Psoas muscle (tissue), 7 donors: ENCODE measurements at regions not wholly inside any gene's neighbourhood (a gene's known extent, or its start where the extent isn't known, plus 50 kb on each side); places are given as distances from the start of the nearest gene placed in this dataset.

Experiments used
- ATAC-seq, 4 donors: fragments of 200-7000 bp; cut with Tn5 transposase; one replicate each; pipeline ENCODE4 v1.9.1; 2020; ENCODE audit warnings: moderate library complexity in 3 of 4, mild to moderate bottlenecking in 2 of 4
- DNase-seq, 2 donors: peaks; one replicate each; pipeline ENCODE4 v3.0.0-alpha.2; 2020
- H3K27ac ChIP-seq: fragments of 200-600 bp; one replicate; pipeline ENCODE4 v1.8.0; 2022
- H3K27me3 ChIP-seq, 3 donors: fragments of 200-600 bp in 1 of 3; one replicate each; pipeline versions ENCODE4 v1.6.1 to v1.8.0; 2013 to 2022; ENCODE audit warnings: low read length in 2 of 3, mild to moderate bottlenecking in 2 of 3, moderate library complexity in 1 of 3; ENCODE audit not compliant: insufficient read depth in 3 of 3
- H3K36me3 ChIP-seq, 2 donors: fragments of 200-600 bp in 1 of 2; one replicate each; pipeline versions ENCODE4 v1.6.1 to v1.8.0; 2013 to 2022; ENCODE audit warnings: low read depth in 1 of 2, mild to moderate bottlenecking in 1 of 2, moderate library complexity in 1 of 2; ENCODE audit not compliant: insufficient read depth in 1 of 2
- H3K4me1 ChIP-seq: fragments of 200-600 bp; one replicate; pipeline ENCODE4 v1.8.0; 2022
- H3K4me3 ChIP-seq: fragments of 200-600 bp; one replicate; pipeline ENCODE4 v1.8.0; 2022; ENCODE audit warnings: mild to moderate bottlenecking
- H3K9me3 ChIP-seq: fragments of 200-600 bp; one replicate; pipeline ENCODE4 v1.8.0; 2022
- WGBS, 3 donors: extraction: QIAGEN DNeasy Blood & Tissue Kit; methylation state at CpG; one replicate each; pipeline versions ENCODE4 v1.1.6 to v1.1.7; 2013; 5-methylcytosine and 5-hydroxymethylcytosine counted together
- intact Hi-C, 2 donors: fragments of 100-400 bp; cut with DNase I; formaldehyde crosslinking; loops; one replicate each; pipeline versions ENCODE4 v1.11.0 to v1.14.2; 2022
- TF ChIP-seq, protein P1 (sequence below): fragments of 200-600 bp; IDR thresholded peaks from one replicate; pipeline ENCODE4 v1.8.0; 2022; ENCODE audit warnings: antibody characterized with exemption
- donor health status: healthy with polysubstance abuse.
- donor health status: DM: no; HTN: no; CAD: no; lungs with moderate emphysema.
- donor health status: Bipolar disorder and iron deficiency.
- donor health status: healthy.
- donor health status: DM: yes; HTN: yes; CAD: no.
- donor health status: DM: no; HTN: no; CAD: no.
- donor health status: DM: yes; HTN: yes; CAD: no.

DNA sequence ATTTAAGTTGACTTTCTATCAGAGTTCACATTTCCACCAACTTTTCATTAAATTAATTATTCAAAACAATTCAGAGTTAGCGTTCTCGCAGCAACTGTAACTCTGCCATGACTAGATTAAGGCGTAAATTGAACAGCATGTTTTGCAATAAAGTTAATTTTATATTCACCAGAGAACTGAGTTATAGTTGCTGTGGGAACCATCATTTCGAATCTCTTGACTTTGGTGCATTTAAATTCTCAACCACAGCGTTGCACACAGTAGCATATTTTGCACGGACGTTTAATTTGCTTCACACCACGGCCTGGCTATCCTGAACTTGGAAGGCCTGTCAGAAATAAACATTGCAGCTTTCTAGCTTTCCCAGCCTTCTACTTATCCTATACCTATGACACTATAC lies 144.3 kb upstream of the WWC1 start:
- no peaks in the 10 kb centered on the region for H3K36me3 ChIP-seq
- 54 to 58% (median 57%) methylated on average over 8 of the region's 8 CpGs for WGBS, 3 donors
- H3K9me3 ChIP-seq = no peaks in the 10 kb centered on the region
- ATAC-seq (no peak), DNase-seq (no peak)
- H3K27me3 ChIP-seq = no peaks in the 10 kb centered on the region
- no peaks in the 10 kb centered on the region for H3K4me1 ChIP-seq
- intact Hi-C loops = no loop called here
- no peak overlapping the region for H3K4me3 ChIP-seq
- H3K27ac ChIP-seq = no peak overlapping the region
- TF ChIP-seq, protein P1, sequence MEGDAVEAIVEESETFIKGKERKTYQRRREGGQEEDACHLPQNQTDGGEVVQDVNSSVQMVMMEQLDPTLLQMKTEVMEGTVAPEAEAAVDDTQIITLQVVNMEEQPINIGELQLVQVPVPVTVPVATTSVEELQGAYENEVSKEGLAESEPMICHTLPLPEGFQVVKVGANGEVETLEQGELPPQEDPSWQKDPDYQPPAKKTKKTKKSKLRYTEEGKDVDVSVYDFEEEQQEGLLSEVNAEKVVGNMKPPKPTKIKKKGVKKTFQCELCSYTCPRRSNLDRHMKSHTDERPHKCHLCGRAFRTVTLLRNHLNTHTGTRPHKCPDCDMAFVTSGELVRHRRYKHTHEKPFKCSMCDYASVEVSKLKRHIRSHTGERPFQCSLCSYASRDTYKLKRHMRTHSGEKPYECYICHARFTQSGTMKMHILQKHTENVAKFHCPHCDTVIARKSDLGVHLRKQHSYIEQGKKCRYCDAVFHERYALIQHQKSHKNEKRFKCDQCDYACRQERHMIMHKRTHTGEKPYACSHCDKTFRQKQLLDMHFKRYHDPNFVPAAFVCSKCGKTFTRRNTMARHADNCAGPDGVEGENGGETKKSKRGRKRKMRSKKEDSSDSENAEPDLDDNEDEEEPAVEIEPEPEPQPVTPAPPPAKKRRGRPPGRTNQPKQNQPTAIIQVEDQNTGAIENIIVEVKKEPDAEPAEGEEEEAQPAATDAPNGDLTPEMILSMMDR = no peak

DNA sequence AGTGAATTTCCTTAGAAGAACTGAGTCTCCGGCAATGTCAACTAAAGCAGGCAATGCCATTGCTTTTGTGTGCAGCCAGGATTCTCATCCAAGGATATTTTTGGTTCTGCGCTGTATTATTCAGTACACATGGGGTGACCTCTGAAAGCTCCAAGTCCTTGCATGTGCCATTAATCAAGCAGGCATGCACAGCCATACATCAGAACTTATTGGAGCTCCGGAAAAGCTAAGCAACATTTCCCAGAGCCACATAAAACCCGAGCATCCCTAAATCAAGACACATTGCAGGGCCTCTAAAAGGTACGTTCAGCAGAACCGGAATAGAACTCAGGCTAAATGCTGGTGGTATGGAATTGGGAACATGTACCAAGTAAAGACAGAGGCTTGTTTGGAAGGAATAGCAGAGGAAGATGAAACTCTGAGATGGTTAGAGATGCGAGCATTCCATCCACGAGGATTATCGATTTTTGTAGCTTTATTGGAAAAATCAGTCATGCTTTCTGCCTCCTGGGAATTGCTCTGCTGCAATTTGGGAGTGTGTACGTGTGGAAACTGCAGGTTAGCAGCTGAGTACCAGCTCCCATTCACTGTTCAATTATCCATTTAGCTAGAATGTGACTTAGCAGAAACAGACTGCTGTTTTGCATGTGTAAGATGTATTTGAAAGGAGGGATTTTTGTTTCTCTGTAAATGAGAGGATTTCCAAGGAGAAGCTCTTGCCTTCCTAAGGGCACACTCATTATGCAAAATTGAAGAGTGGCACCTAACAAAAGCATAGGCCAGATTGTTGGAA lies 143.7 kb upstream of the WWC1 start:
- WGBS, 3 donors = 48 to 50% (median 50%) methylated on average over 10 of the region's 10 CpGs
- intact Hi-C loops = no loop called here
- ATAC-seq = no peak
- H3K36me3 ChIP-seq = no peaks in the 10 kb centered on the region
- TF ChIP-seq, protein P1 = no peak
- H3K27ac ChIP-seq = no peak overlapping the region
- H3K27me3 ChIP-seq = no peaks in the 10 kb centered on the region
- no peaks in the 10 kb centered on the region for H3K4me1 ChIP-seq
- no peak for DNase-seq
- H3K9me3 ChIP-seq = no peaks in the 10 kb centered on the region
- no peak overlapping the region for H3K4me3 ChIP-seq

DNA sequence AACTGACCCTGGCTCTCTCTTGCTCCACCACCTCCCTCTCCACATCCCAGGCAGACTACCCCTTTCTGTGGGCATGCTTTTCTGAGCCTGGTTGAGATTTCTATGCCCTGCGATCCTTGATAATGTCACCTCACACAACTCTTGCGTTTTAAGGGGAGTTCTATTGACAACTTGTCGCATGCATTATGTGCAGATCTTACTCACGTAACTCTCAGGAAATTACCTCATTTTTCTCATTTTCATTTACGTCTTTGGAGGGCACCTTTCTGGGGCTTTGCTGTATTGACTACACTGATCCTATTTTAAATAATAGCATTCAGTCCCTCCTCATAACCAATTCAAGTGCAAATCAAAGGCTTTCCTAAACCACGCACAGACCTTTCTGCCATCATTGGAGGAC lies 140.4 kb upstream of the WWC1 start:
- TF ChIP-seq, protein P1 = no peak
- 88 to 94% (median 94%) methylated on average over 6 of the region's 6 CpGs for WGBS, 3 donors
- no peak overlapping the region for H3K27ac ChIP-seq
- DNase-seq (no peak), ATAC-seq (no peak)
- intact Hi-C loops = no loop called here
- no peaks in the 10 kb centered on the region for H3K4me1 ChIP-seq
- H3K36me3 ChIP-seq = no peaks in the 10 kb centered on the region
- H3K27me3 ChIP-seq = no peaks in the 10 kb centered on the region
- H3K9me3 ChIP-seq = no peaks in the 10 kb centered on the region
- H3K4me3 ChIP-seq = no peak overlapping the region

DNA sequence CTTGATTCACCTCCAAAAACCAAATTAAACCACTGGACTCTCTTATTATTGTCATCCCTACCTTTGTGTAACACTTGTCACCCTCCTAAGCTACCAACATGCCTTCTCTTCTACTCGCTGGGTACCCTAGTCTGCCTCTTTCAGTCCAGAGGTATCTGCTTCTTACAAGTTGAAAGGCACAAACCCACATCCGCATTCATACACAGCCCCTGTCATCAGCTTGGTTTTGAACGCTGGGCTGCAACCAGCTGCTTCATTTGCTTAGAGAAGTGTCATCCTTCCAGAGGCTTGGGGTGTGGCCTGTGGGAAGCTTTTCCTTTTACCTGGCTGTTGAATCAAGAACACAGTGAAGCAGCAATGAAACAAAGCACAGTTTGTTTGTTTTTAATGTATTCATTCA lies 138.8 kb upstream of the WWC1 start:
- Histone ChIP-seq H3K4me3 (no peak overlapping the region), H3K4me1 (no peaks in the 10 kb centered on the region), H3K27me3 (no peaks in the 10 kb centered on the region), H3K9me3 (no peaks in the 10 kb centered on the region), H3K27ac (no peak overlapping the region), H3K36me3 (no peaks in the 10 kb centered on the region)
- no peak for ATAC-seq
- 65 to 84% (median 74%) methylated on average over 3 of the region's 3 CpGs for WGBS, 3 donors
- intact Hi-C loops = no loop called here
- DNase-seq = no peak
- TF ChIP-seq, protein P1 = no peak
